ENCODE measurements at regions not wholly inside any gene's neighbourhood (a gene's known extent, or its start where the extent isn't known, plus 50 kb on each side); places are given as distances from the start of the nearest gene placed in this dataset.

GRCh38 chr5:56450766-56451165, 217.6 kb upstream of the ANKRD55 start:
- CTCF ChIA-PET = interaction anchor here (1.2 to 1.3 kb wide), 2 partner anchors 11 to 388 kb away, joined by 3 to 4 read pairs; no protein-coding TSS in a partner anchor

GRCh38 chr5:56449071-56449640, 216.0 kb upstream of the ANKRD55 start:
- no peak overlapping the region for H2AFZ ChIP-seq (ENCODE audit: low read depth)
- H3K36me3 ChIP-seq (replicated peaks in 1 of 2; ENCODE audit: control insufficient read depth in 1 of 2, insufficient read depth in 2 of 2, low read length in 1 of 2) = no peaks in the 10 kb centered on the region
- H3K9me3 ChIP-seq = no peaks in the 10 kb centered on the region
- peaks cover 0 to 16% of the 10 kb centered on the region in 2 experiments; a peak in 2 of 4 replicates for H3K4me1 ChIP-seq (ENCODE audit: control insufficient read depth in 1 of 2, insufficient read depth in 2 of 2, low read depth in 1 of 2, low read length in 1 of 2)
- 68% methylated on average over 7 of the region's 7 CpGs for WGBS (ENCODE audit: low lambda C conversion rate)
- H3K79me2 ChIP-seq (ENCODE audit: insufficient read depth) = no peaks in the 10 kb centered on the region
- no peak overlapping the region for H3K4me3 ChIP-seq (ENCODE audit: low read depth in 2 of 2, low read length in 1 of 2)
- H3K27ac ChIP-seq (ENCODE audit: low read depth in 2 of 2, low read length in 1 of 2) = no peak overlapping the region; a peak in 1 of 4 replicates
- no peaks in the 10 kb centered on the region for H3K27me3 ChIP-seq (ENCODE audit: insufficient read depth)
- CTCF ChIA-PET = interaction anchor here (1.3 kb wide), 1 partner anchor 9 kb away, joined by 3 read pairs; no protein-coding TSS in a partner anchor
- POLR2A ChIA-PET = no interaction called here
- TF ChIP-seq PBX3 (IDR thresholded peaks at IDR 0.05) (no peak), RAD21 (IDR thresholded peaks at IDR 0.05; ENCODE audit: low read length) (no peak), TEAD4 (IDR thresholded peaks at IDR 0.05; ENCODE audit: borderline replicate concordance, insufficient read depth) (no peak), SMC3 (IDR thresholded peaks at IDR 0.05; ENCODE audit: low read depth, low read length) (no peak), GATA2 (CRISPR knock-in tag; IDR thresholded peaks at IDR 0.05) (no peak), FOSL2 (IDR thresholded peaks at IDR 0.05; ENCODE audit: borderline replicate concordance, low read depth) (no peak), EP300 (IDR thresholded peaks at IDR 0.05; ENCODE audit: borderline replicate concordance in 1 of 2, low read depth in 1 of 2, low read length in 1 of 2) (no peak), USF1 (IDR thresholded peaks at IDR 0.05; ENCODE audit: borderline replicate concordance, low read depth) (no peak), POLR2AphosphoS5 (IDR thresholded peaks at IDR 0.05; ENCODE audit: low read depth, low read length) (no peak)
- H3F3A ChIP-seq (replicated peaks; ENCODE audit: insufficient read depth) = no peaks in the 10 kb centered on the region
- no peak for DNase-seq
- H3K4me2 ChIP-seq = no peak overlapping the region
- H3K9ac ChIP-seq = no peak overlapping the region
- no peaks in the 10 kb centered on the region for H4K20me1 ChIP-seq (ENCODE audit: insufficient read depth)
- no peaks in the 10 kb centered on the region for H3K9me2 ChIP-seq

More at GRCh38 chr5:56450766-56451165, 217.6 kb upstream of the ANKRD55 start:
- H3K4me2 ChIP-seq = no peak overlapping the region
- no peak overlapping the region for H3K9ac ChIP-seq
- H3K27ac ChIP-seq (ENCODE audit: low read depth in 2 of 2, low read length in 1 of 2) = no peak overlapping the region
- DNase-seq = no peak
- H3K9me2 ChIP-seq = no peaks in the 10 kb centered on the region
- H3K79me2 ChIP-seq (ENCODE audit: insufficient read depth) = no peaks in the 10 kb centered on the region
- H4K20me1 ChIP-seq (ENCODE audit: insufficient read depth) = no peaks in the 10 kb centered on the region
- peaks cover 0 to 24% of the 10 kb centered on the region in 2 experiments; a peak in 2 of 4 replicates for H3K4me1 ChIP-seq (ENCODE audit: control insufficient read depth in 1 of 2, insufficient read depth in 2 of 2, low read depth in 1 of 2, low read length in 1 of 2)
- H2AFZ ChIP-seq (ENCODE audit: low read depth) = no peak overlapping the region
- H3K4me3 ChIP-seq (ENCODE audit: low read depth in 2 of 2, low read length in 1 of 2) = no peak overlapping the region
- no peaks in the 10 kb centered on the region for H3F3A ChIP-seq (replicated peaks; ENCODE audit: insufficient read depth)
- 73% methylated on average over 8 of the region's 8 CpGs for WGBS (ENCODE audit: low lambda C conversion rate)
- POLR2A ChIA-PET = no interaction called here
- no peaks in the 10 kb centered on the region for H3K9me3 ChIP-seq
- H3K36me3 ChIP-seq (replicated peaks in 1 of 2; ENCODE audit: control insufficient read depth in 1 of 2, insufficient read depth in 2 of 2, low read length in 1 of 2) = no peaks in the 10 kb centered on the region
- H3K27me3 ChIP-seq (ENCODE audit: insufficient read depth) = no peaks in the 10 kb centered on the region
- TF ChIP-seq YY1 (IDR thresholded peaks at IDR 0.05; ENCODE audit: low read depth) (no peak), ELF1 (IDR thresholded peaks at IDR 0.05) (no peak), FOXJ3 (CRISPR knock-in tag; IDR thresholded peaks at IDR 0.05) (no peak), PBX3 (IDR thresholded peaks at IDR 0.05) (no peak)
